HepG2 (cell line): ENCODE measurements at regions not wholly inside any gene's neighbourhood (a gene's known extent, or its start where the extent isn't known, plus 50 kb on each side); places are given as distances from the start of the nearest gene placed in this dataset.

ENCODE experiments used
- ATAC-seq: fragments of 200-7000 bp; cut with Tn5 transposase; 3 replicates; pipeline ENCODE4 v1.9.1; 2020; ENCODE audit warnings: mild to moderate bottlenecking, moderate library complexity
- BruUV-seq: library from RNA; stranded (reverse); fragments of 400-500 nt; replicated peaks from 2 replicates; lab custom pipeline; 2021; lab: Mats Ljungman, UMichigan
- CTCF ChIA-PET: fragments of 300-600 bp; formaldehyde crosslinking; extraction: SDS; loops from one replicate; lab custom pipeline; 2021; ENCODE audit warnings: low total read pairs, inconsistent platforms, low intra/inter-chr PET ratio; lab: Yijun Ruan, JAX
- POLR2A ChIA-PET: fragments of 350-600 bp; sonication (Branson Sonifier 250); formaldehyde crosslinking; loops from one replicate; lab custom pipeline; 2020; ENCODE audit warnings: antibody characterized with exemption, inconsistent platforms; lab: Yijun Ruan, JAX
- DNase-seq: peaks from one replicate; pipeline ENCODE4 v3.0.0-alpha.2; 2015; ENCODE audit warnings: low spot score
- FAIRE-seq: peaks from 3 replicates; lab custom pipeline; 2011; peaks lifted over from hg19 to GRCh38; lab: Jason Lieb, UNC
- H2AFZ ChIP-seq: one replicate; pipeline ENCODE4 v1.6.1; 2011; ENCODE audit warnings: low read length, inconsistent platforms
- H3K27ac ChIP-seq: fragments of 300-600 bp; 3 replicates; pipeline ENCODE4 v1.8.0; 2011; ENCODE audit warnings: mixed run types, mild to moderate bottlenecking, mixed read lengths, low read length, inconsistent platforms; ENCODE audit not compliant: insufficient read depth; ENCODE audit errors: extremely low read length
- H3K27me3 ChIP-seq, 2 experiments: fragments of 200-600 bp in 1 of 2; 2 replicates in 1 of 2; 3 replicates in 1 of 2; pipeline versions ENCODE4 v1.6.0 to v1.8.0; 2011; ENCODE audit warnings: low read length in 2 of 2, mild to moderate bottlenecking in 2 of 2, moderate library complexity in 2 of 2, inconsistent platforms in 1 of 2; ENCODE audit not compliant: insufficient read depth in 2 of 2, control insufficient read depth in 1 of 2
- H3K36me3 ChIP-seq, 2 experiments: fragments of 200-600 bp in 1 of 2; replicated peaks in 1 of 2; 2 replicates in 1 of 2; 3 replicates in 1 of 2; pipeline versions ENCODE4 v1.5.1 to v1.8.0; 2011; ENCODE audit warnings: low read length in 2 of 2, inconsistent platforms in 1 of 2; ENCODE audit not compliant: insufficient read depth in 2 of 2, control insufficient read depth in 1 of 2
- H3K4me1 ChIP-seq: 2 replicates; pipeline ENCODE4 v1.5.1; 2012; ENCODE audit warnings: low read length, inconsistent platforms; ENCODE audit not compliant: insufficient read depth
- H3K4me2 ChIP-seq: 2 replicates; pipeline ENCODE4 v1.6.0; 2011; ENCODE audit warnings: low read depth, low read length, inconsistent platforms
- H3K4me3 ChIP-seq, 3 experiments: fragments of 200-600 bp in 1 of 3; sonication (generic), shearing (Covaris generic) in 1 of 3; replicated peaks in 1 of 3; 2 replicates each; pipeline ENCODE4 v1.5.1; 2011 to 2016; ENCODE audit warnings: low read length in 3 of 3, inconsistent platforms in 2 of 3, low read depth in 2 of 3, mild to moderate bottlenecking in 2 of 3, control low read depth in 1 of 3, mixed read lengths in 1 of 3; ENCODE audit not compliant: insufficient read depth in 1 of 3
- H3K79me2 ChIP-seq: one replicate; pipeline ENCODE4 v1.6.1; 2011; ENCODE audit warnings: low read length, inconsistent platforms; ENCODE audit not compliant: insufficient read depth
- H3K9ac ChIP-seq: 2 replicates; pipeline ENCODE4 v1.6.0; 2011; ENCODE audit warnings: mild to moderate bottlenecking, low read depth, low read length, inconsistent platforms; ENCODE audit not compliant: insufficient read depth
- H3K9me3 ChIP-seq: 2 replicates; pipeline ENCODE4 v1.5.1; 2012; ENCODE audit warnings: mild to moderate bottlenecking, low read length
- H4K20me1 ChIP-seq: 2 replicates; pipeline ENCODE4 v1.6.0; 2011; ENCODE audit warnings: inconsistent platforms, mild to moderate bottlenecking, low read length, moderate library complexity; ENCODE audit not compliant: insufficient read depth
- NPAS2 ChIP-seq: sonication (generic); formaldehyde crosslinking; IDR thresholded peaks from 2 replicates; pipeline ENCODE4 v1.8.0; 2022; ENCODE audit warnings: mild to moderate bottlenecking, missing genetic modification reagents, borderline replicate concordance
- REXO4 ChIP-seq: sonication (generic); formaldehyde crosslinking; IDR thresholded peaks from 2 replicates; pipeline ENCODE4 v1.8.0; 2022; ENCODE audit warnings: missing genetic modification reagents, mild to moderate bottlenecking, borderline replicate concordance
- ZNF235 ChIP-seq: sonication (generic); formaldehyde crosslinking; IDR thresholded peaks from 2 replicates; pipeline ENCODE4 v1.8.1; 2023; ENCODE audit warnings: mild to moderate bottlenecking, missing genetic modification reagents, borderline replicate concordance
- ZNF552 ChIP-seq: sonication (generic); formaldehyde crosslinking; IDR thresholded peaks from 2 replicates; pipeline ENCODE4 v1.9.0; 2022; ENCODE audit warnings: missing genetic modification reagents, mild to moderate bottlenecking, borderline replicate concordance
- ZNF777 ChIP-seq: sonication (generic); formaldehyde crosslinking; IDR thresholded peaks from 2 replicates; pipeline ENCODE4 v1.4.0; 2020; ENCODE audit warnings: missing genetic modification reagents
- WGBS: methylation state at CpG from one replicate; pipeline ENCODE4 v1.1.6; 2017; ENCODE audit warnings: low lambda C conversion rate; 5-methylcytosine and 5-hydroxymethylcytosine counted together
- in situ Hi-C: cut with HindIII; loops from 2 replicates; pipeline ENCODE4 v1.10.0; 2017; ENCODE audit warnings: low pct_unique_long_range_greater_than_20kb; ENCODE audit not compliant: extremely low pct_ligation_motif_present
- intact Hi-C: fragments of 100-400 bp; cut with micrococcal nuclease; formaldehyde crosslinking; loops from one replicate; pipeline ENCODE4 v1.10.0; 2022; ENCODE audit not compliant: unreplicated experiment
- TF ChIP-seq, protein P1 (sequence below): sonication (generic); formaldehyde crosslinking; IDR thresholded peaks from 2 replicates; pipeline ENCODE4 v1.8.0; 2022; ENCODE audit warnings: missing genetic modification reagents, mild to moderate bottlenecking, inconsistent platforms, borderline replicate concordance
- TF ChIP-seq, protein P2 (sequence below): sonication (generic); formaldehyde crosslinking; IDR thresholded peaks from 2 replicates; pipeline ENCODE4 v1.5.0; 2020; ENCODE audit warnings: mild to moderate bottlenecking, missing genetic modification reagents, borderline replicate concordance

DNA sequence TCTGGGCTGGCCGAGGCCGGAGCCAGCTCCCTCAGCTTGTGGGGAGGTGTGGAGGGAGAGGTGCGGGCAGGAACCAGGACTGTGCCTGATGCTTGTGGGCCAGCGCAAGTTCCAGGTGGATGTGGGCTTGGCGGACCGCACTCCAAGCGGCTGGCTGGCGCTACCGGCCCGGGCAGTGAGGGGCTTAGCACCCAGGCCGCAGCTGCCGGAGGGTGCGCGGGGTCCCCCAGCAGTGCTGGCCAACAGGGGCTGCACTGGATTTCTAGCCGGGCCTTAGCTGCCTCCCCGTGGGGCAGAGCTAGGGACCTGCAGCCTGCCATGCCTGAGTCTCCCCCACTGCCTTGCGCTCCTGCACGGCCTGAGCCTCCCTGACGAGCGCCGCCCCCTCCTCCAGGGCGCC lies 242.8 kb downstream of the CCSER2 start (continued):
- TF ChIP-seq REXO4 (CRISPR knock-in tag), result no peak
- TF ChIP-seq, all 625 proteins: peak for 0

DNA sequence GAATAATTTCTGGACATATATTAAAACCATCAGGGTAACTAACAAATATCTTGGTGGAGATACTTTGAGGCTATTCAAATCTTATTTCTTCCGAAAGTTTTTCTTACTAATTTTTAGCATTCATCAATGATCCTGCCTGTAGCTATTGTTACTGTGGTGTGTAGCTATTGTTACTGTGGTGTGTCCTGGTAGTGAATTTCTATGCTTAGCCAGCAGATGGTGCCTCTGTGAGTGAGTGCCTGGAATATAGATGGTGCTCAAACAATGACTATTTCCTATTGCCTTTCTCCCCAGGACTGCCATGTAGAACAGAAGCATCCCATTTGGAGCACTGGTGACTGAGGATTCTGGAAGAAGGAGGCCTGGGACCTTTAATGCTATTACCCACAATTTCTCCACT lies 245.7 kb downstream of the CCSER2 start:
- CTCF ChIA-PET, result no interaction called here
- DNase-seq, result no peak
- BruUV-seq, result no TSS peak

More for the DNA sequence above, 245.7 kb downstream of the CCSER2 start:
- no peaks in the 10 kb centered on the region for H4K20me1 ChIP-seq
- POLR2A ChIA-PET, result no interaction called here
- H3K4me2 ChIP-seq, result no peak overlapping the region
- peak; percentile 28 for FAIRE-seq
- H3K79me2 ChIP-seq, result no peaks in the 10 kb centered on the region
- H2AFZ ChIP-seq, result no peak overlapping the region
- peak; percentile 84 for ATAC-seq
- TF ChIP-seq ZNF552 (CRISPR knock-in tag), result no peak
- TF ChIP-seq, protein P1, sequence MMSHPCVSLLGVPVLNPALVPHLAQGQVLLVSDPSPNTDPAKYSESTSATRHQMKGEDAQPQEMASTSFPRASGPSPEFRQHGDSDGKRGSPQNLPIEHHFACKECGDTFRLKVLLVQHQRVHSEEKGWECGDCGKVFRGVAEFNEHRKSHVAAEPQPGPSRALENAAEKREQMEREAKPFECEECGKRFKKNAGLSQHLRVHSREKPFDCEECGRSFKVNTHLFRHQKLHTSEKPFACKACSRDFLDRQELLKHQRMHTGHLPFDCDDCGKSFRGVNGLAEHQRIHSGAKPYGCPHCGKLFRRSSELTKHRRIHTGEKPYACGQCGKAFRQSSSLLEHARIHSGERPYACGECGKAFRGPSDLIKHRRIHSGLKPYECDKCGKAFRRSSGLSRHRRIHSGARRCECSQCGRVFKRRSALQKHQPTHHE (CRISPR knock-in tag), result no peak
- TF ChIP-seq ZNF235 (CRISPR knock-in tag), result no peak
- TF ChIP-seq, protein P2, sequence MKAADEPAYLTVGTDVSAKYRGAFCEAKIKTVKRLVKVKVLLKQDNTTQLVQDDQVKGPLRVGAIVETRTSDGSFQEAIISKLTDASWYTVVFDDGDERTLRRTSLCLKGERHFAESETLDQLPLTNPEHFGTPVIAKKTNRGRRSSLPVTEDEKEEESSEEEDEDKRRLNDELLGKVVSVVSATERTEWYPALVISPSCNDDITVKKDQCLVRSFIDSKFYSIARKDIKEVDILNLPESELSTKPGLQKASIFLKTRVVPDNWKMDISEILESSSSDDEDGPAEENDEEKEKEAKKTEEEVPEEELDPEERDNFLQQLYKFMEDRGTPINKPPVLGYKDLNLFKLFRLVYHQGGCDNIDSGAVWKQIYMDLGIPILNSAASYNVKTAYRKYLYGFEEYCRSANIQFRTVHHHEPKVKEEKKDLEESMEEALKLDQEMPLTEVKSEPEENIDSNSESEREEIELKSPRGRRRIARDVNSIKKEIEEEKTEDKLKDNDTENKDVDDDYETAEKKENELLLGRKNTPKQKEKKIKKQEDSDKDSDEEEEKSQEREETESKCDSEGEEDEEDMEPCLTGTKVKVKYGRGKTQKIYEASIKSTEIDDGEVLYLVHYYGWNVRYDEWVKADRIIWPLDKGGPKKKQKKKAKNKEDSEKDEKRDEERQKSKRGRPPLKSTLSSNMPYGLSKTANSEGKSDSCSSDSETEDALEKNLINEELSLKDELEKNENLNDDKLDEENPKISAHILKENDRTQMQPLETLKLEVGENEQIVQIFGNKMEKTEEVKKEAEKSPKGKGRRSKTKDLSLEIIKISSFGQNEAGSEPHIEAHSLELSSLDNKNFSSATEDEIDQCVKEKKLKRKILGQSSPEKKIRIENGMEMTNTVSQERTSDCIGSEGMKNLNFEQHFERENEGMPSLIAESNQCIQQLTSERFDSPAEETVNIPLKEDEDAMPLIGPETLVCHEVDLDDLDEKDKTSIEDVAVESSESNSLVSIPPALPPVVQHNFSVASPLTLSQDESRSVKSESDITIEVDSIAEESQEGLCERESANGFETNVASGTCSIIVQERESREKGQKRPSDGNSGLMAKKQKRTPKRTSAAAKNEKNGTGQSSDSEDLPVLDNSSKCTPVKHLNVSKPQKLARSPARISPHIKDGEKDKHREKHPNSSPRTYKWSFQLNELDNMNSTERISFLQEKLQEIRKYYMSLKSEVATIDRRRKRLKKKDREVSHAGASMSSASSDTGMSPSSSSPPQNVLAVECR (CRISPR knock-in tag), result no peak
- TF ChIP-seq NPAS2 (CRISPR knock-in tag), result no peak
- no peak for TF ChIP-seq ZNF777 (CRISPR knock-in tag)
- intact Hi-C loops (no loop called here), in situ Hi-C loops (no loop called here)
- H3K36me3 ChIP-seq, result no peaks in the 10 kb centered on the region
- H3K27me3 ChIP-seq, result no peaks in the 10 kb centered on the region
- no peaks in the 10 kb centered on the region for H3K9me3 ChIP-seq
- 48% methylated on average over 1 of the region's 1 CpG for WGBS
- H3K9ac ChIP-seq, result no peak overlapping the region
- H3K4me1 ChIP-seq, result no peaks in the 10 kb centered on the region
- H3K27ac ChIP-seq, result no peak overlapping the region
- H3K4me3 ChIP-seq, result no peak overlapping the region
